ENCODE measurements at regions not wholly inside any gene's neighbourhood (a gene's known extent, or its start where the extent isn't known, plus 50 kb on each side); places are given as distances from the start of the nearest gene placed in this dataset.
"Not testable (repeated sequence)": the region's sequence is repeated elsewhere in the genome, so short reads cannot be mapped to it uniquely, and the experiment has no call there.

DNA sequence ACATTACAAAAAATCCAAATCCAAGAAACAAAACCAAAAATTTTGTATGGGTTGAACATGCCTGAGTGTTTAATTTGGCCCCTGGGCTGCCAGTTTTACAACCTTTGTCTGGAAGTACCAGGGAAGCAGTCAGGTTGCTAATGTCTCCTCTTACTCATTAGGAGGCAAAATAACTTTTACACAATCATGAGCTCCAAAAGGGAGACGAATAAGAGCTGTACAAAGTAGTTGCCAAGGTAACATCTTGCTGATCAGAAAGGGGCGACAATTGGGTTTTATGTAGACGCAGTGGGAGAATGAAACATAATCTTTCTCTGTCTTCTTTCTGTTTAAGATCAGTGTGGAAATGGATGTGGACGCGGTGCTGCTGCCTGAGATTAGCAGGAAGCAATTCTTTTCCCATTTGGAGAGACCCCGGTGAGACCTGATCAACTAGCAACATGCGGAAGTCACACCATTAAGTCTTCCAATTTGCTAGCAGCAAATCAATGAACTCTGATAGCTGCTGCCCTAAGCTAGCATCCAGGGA, 90.7 kb upstream of the IGFBP7 start:
- no peak for DNase-seq

DNA sequence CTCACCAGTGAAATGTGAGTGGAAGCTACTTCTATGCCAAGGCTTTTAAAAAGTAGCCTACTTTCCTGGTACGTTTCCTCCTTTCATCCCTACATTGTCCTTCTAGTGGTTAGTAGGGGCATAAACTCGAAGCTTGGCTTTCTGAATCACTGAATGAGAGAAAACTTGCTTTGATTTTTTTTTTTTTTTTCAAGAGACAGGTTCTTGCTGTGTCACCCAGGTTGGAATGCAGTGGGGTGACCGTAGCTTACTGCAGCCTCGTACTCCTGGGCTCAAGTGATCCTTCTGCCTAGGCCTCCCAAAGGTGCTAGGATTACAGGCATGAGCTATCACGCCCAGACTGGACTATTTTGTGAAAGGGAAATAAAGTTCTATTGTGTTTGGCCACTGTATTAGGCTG, 89.1 kb upstream of the IGFBP7 start:
- no peak for DNase-seq

- no peak for DNase-seq
These were observed 85.4 kb upstream of the IGFBP7 start for GRCh38 chr4:57195622-57196021.

- no peak for DNase-seq
These were observed 84.0 kb upstream of the IGFBP7 start for GRCh38 chr4:57194068-57194611.

DNA sequence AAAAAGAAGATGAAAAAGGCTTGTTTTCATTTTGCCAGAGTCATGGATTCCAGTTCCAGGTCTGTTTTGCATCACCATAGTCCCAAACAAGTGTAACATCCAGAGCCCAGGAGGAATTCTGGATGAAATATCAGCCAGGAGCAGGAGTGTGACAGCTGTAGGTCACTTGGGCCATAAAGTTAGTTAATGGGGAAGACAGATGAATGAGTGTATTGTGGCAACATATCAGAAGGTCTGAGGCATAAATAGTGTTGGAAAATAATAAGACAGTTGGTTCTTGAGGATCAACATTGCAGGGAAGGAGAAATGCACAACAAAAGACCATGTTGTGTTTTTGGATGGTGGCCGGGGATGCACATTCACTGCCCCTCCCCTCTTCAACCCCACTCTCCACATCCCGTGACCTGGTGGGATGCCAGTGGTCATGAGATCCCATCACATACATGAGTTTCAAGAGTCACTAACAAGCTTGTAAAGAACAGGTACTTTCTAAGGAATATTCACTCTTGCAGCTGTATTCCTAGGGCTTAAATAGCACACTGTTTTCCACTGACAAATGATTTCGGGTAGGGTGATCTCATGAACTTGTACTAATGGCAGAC, 83.1 kb upstream of the IGFBP7 start:
- DNase-seq, result no peak

GRCh38 chr4:57191523-57192034, 81.4 kb upstream of the IGFBP7 start:
- no peak for DNase-seq

GRCh38 chr4:57190601-57191481, 80.7 kb upstream of the IGFBP7 start:
- DNase-seq, result peak; percentile 94

- no peak for DNase-seq
These were observed 77.1 kb upstream of the IGFBP7 start for GRCh38 chr4:57187246-57187645.

- peak; percentile 64 for DNase-seq
These were observed 74.3 kb upstream of the IGFBP7 start for GRCh38 chr4:57184378-57185029.

GRCh38 chr4:57182132-57182874, 72.1 kb upstream of the IGFBP7 start:
- DNase-seq, result no peak

- not testable (repeated sequence) for DNase-seq
These were observed 63.0 kb upstream of the IGFBP7 start for GRCh38 chr4:57173136-57173535.

DNA sequence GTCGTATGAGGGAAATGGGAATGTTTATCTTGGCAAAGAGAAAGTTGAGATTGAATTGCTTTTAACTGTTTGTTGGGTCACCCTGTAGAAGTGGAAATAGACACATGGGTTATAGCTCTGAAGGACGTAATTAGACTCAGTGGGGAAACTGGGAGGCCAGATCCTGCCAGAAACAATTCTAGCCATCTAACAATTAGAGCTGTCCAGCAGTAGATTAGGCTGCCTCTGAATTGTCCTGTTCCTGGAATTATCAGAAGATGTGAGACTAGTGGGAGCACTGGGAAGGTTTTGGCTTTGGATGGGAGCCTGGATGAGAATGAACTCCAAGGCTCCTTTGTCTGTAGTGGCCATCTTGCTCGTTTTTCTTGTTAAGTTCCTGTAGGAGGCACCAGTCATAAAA, 61.9 kb upstream of the IGFBP7 start:
- no peak for DNase-seq

DNA sequence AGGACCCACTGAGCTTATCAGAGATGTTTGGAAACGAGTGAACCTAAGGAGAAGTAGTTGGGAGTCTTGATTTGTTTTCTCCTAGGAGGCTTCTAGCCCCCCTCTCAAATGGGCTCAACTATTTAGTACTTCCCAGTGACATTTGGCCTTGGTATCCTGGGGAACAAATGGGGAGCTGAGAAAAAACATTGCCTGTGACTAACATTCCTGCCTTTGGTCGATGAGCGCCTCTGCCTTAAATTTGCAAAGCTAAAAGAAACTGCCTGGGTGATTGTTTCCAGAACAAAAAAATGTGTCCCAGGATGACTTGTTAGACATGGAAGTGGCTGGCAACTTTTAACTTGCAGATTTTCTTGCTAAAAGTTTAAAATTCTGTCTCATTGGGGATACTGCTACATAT, 58.8 kb upstream of the IGFBP7 start:
- no peak for DNase-seq

GRCh38 chr4:57163530-57164459, 53.6 kb upstream of the IGFBP7 start:
- peak; percentile 64 for DNase-seq

GRCh38 chr4:57162499-57163019, 52.4 kb upstream of the IGFBP7 start:
- no peak for DNase-seq
